H1 (cell line): ENCODE measurements at regions not wholly inside any gene's neighbourhood (a gene's known extent, or its start where the extent isn't known, plus 50 kb on each side); places are given as distances from the start of the nearest gene placed in this dataset.

ENCODE experiments used
- CBX5 ChIP-seq: fragments of 300-800, 300-1000 bp; sonication (generic); IDR thresholded peaks from 2 replicates; pipeline ENCODE4 v1.7.1; 2016; ENCODE audit warnings: antibody characterized with exemption, low read length, low read depth
- EZH2 ChIP-seq: fragments of 200-600 bp; sonication (generic); IDR thresholded peaks from 2 replicates; pipeline ENCODE4 v1.7.1; 2012; ENCODE audit warnings: low read depth, mild to moderate bottlenecking, moderate library complexity, low read length, inconsistent platforms; ENCODE audit not compliant: severe bottlenecking
- SIN3A ChIP-seq, 2 experiments: IDR thresholded peaks in 1 of 2; conservative IDR thresholded peaks in 1 of 2; 2 replicates each; pipeline ENCODE4 v1.6.1; 2011 to 2012; ENCODE audit warnings: low read length in 2 of 2, improper control_type of control experiment in 1 of 2, low read depth in 1 of 2, mild to moderate bottlenecking in 1 of 2
- SIRT6 ChIP-seq: IDR thresholded peaks from one replicate; pipeline ENCODE4 v1.7.1; 2012; ENCODE audit warnings: low read length, inconsistent platforms
- TAF7 ChIP-seq: optimal IDR thresholded peaks from 2 replicates; pipeline ENCODE3; 2011; ENCODE audit warnings: low read depth, mild to moderate bottlenecking, inconsistent platforms, low read length, moderate library complexity, borderline replicate concordance

DNA sequence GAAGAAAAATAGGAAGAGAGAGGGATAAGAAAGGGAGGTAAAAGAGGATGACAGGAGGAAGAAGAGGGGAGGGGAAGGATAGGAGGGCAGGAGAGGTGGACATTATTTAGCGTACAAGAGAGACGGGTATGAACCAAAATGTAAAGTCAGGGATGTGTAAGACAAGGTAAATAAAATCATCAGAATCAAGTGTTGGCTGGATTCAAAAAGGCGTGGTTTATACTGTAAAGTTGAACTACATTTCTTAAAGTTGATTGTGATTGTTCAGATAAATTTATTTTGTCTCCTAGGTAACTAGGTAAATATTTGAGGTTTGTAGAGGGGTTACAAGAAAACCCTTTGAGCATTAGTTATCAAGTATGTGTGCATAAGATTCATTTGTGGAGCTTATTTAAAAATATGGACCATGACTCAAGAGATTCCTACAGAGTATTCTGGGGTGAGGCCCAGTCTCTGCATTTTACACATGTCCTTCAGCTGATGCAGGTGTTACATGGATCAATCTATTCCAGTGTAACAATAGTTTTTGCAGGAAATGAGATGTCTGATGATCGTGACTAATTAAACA, 512.1 kb upstream of the MBL2 start (continued):
- TF ChIP-seq EZH2 = no peak
- no peak for TF ChIP-seq TAF7
- TF ChIP-seq SIN3A (conservative IDR thresholded peaks at IDR 0.05 in 1 of 2, IDR thresholded peaks at IDR 0.05 in 1 of 2; ENCODE audit: low read depth in 1 of 2, low read length in 2 of 2) = no peak
- no peak for TF ChIP-seq SIRT6
- no peak for TF ChIP-seq CBX5
